Neural cell (in vitro differentiated cells): ENCODE measurements at regions not wholly inside any gene's neighbourhood (a gene's known extent, or its start where the extent isn't known, plus 50 kb on each side); places are given as distances from the start of the nearest gene placed in this dataset.
"Not testable (repeated sequence)": the region's sequence is repeated elsewhere in the genome, so short reads cannot be mapped to it uniquely, and the experiment has no call there.

ENCODE experiments used
- EZH2 ChIP-seq: fragments of 200-600, 300-800 bp; shearing (Covaris generic), sonication (generic); IDR thresholded peaks from 2 replicates; pipeline ENCODE4 v1.6.1; 2014; ENCODE audit warnings: antibody characterized with exemption, low read length, borderline replicate concordance, mild to moderate bottlenecking; ENCODE audit not compliant: insufficient read depth, poor library complexity, severe bottlenecking
- POLR2AphosphoS5 ChIP-seq: IDR thresholded peaks from 2 replicates; pipeline ENCODE4 v1.6.1; 2012
- SMC3 ChIP-seq: fragments of 450-650 bp; conservative IDR thresholded peaks from 2 replicates; pipeline ENCODE4 v1.6.1; 2014; ENCODE audit warnings: antibody characterized with exemption, mild to moderate bottlenecking, moderate library complexity; ENCODE audit not compliant: poor library complexity
- TAF1 ChIP-seq: IDR thresholded peaks from 2 replicates; pipeline ENCODE4 v1.6.1; 2012; ENCODE audit warnings: low read depth
- TF ChIP-seq, protein P1 (sequence below): fragments of 450-650 bp; IDR thresholded peaks from 2 replicates; pipeline ENCODE4 v1.5.1; 2014; ENCODE audit warnings: antibody characterized with exemption, mild to moderate bottlenecking, moderate library complexity; ENCODE audit not compliant: poor library complexity, severe bottlenecking

DNA sequence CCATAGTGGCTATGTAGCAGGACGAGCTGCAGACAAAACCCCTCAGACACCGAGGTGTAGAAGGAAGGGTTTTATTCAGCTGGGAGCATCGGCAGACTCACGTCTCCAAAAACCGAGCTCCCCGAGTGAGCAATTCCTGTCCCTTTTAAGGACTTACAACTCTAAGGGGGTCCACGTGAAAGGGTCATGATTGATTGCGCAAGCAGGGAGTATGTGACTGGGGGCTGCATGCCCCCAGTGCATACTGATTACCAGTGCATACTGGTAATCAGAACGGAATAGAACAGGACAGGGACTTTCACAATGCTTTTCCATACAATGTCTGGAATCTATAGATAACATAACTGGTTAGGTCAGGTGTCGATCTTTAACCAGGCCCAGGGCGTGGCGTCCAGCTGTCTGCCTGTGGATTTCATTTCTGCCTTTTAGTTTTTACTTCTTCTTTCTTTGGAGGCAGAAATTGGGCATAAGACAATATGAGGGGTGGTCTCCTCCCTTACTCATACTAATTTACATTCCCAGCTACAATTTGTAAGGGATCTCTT is 447.3 kb downstream of the OTOL1 start:
- TF ChIP-seq TAF1, EZH2, SMC3, POLR2AphosphoS5: not testable (repeated sequence)
- TF ChIP-seq, protein P1, sequence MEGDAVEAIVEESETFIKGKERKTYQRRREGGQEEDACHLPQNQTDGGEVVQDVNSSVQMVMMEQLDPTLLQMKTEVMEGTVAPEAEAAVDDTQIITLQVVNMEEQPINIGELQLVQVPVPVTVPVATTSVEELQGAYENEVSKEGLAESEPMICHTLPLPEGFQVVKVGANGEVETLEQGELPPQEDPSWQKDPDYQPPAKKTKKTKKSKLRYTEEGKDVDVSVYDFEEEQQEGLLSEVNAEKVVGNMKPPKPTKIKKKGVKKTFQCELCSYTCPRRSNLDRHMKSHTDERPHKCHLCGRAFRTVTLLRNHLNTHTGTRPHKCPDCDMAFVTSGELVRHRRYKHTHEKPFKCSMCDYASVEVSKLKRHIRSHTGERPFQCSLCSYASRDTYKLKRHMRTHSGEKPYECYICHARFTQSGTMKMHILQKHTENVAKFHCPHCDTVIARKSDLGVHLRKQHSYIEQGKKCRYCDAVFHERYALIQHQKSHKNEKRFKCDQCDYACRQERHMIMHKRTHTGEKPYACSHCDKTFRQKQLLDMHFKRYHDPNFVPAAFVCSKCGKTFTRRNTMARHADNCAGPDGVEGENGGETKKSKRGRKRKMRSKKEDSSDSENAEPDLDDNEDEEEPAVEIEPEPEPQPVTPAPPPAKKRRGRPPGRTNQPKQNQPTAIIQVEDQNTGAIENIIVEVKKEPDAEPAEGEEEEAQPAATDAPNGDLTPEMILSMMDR = not testable (repeated sequence)
